Uterus (tissue), 2 donors: ENCODE measurements at regions not wholly inside any gene's neighbourhood (a gene's known extent, or its start where the extent isn't known, plus 50 kb on each side); places are given as distances from the start of the nearest gene placed in this dataset.

Experiments
- POLR2A ChIP-seq, 2 donors: fragments of 450-650 bp; IDR thresholded peaks; one replicate each; pipeline ENCODE4 v1.6.1; 2016; ENCODE audit warnings: antibody characterized with exemption in 2 of 2, mild to moderate bottlenecking in 1 of 2, moderate library complexity in 1 of 2
- TF ChIP-seq, protein P1 (sequence below), 4 experiments: fragments of 200-600 bp in 2 of 4; fragments of 450-650 bp in 2 of 4; sonication (generic) in 2 of 4; IDR thresholded peaks; one replicate each; pipeline ENCODE4 v1.5.1; 2016 to 2019; ENCODE audit warnings: antibody characterized with exemption in 4 of 4, mild to moderate bottlenecking in 2 of 4, moderate library complexity in 1 of 4

DNA sequence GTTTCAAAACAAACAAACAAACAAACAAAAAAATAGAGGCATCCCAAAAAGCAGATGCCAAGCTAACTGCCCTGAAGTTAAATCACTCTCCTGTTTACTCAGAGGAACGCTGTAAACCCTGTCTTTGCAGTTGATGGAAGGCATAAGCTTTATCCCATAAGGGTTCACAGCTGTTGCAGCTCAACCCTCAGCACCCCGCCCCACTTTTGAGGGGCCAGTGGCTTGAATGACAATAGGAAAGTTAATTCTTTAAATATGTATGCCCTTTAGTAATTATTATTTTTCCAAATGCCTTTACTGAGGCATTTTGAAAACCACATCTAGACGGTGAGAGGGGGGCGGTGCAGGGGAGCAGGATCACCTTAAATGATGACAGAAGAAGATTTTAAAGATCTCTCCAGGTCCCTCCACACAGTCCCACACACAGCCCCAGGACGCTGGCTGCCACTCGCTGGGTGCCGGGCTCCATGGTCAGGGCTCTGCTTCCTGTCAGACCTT lies 272.1 kb downstream of the FAM43A start:
- TF ChIP-seq, protein P1, sequence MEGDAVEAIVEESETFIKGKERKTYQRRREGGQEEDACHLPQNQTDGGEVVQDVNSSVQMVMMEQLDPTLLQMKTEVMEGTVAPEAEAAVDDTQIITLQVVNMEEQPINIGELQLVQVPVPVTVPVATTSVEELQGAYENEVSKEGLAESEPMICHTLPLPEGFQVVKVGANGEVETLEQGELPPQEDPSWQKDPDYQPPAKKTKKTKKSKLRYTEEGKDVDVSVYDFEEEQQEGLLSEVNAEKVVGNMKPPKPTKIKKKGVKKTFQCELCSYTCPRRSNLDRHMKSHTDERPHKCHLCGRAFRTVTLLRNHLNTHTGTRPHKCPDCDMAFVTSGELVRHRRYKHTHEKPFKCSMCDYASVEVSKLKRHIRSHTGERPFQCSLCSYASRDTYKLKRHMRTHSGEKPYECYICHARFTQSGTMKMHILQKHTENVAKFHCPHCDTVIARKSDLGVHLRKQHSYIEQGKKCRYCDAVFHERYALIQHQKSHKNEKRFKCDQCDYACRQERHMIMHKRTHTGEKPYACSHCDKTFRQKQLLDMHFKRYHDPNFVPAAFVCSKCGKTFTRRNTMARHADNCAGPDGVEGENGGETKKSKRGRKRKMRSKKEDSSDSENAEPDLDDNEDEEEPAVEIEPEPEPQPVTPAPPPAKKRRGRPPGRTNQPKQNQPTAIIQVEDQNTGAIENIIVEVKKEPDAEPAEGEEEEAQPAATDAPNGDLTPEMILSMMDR (IDR thresholded peaks at IDR 0.05): no peak
- TF ChIP-seq POLR2A (IDR thresholded peaks at IDR 0.05): no peak
